TTC549 (cell line): ENCODE measurements at regions not wholly inside any gene's neighbourhood (a gene's known extent, or its start where the extent isn't known, plus 50 kb on each side); places are given as distances from the start of the nearest gene placed in this dataset.
"Not testable (repeated sequence)": the region's sequence is repeated elsewhere in the genome, so short reads cannot be mapped to it uniquely, and the experiment has no call there.

Experiments used
- FAIRE-seq: peaks from 2 replicates; lab custom pipeline; 2012; peaks lifted over from hg19 to GRCh38; lab: Jason Lieb, UNC

- FAIRE-seq, result no peak
These were observed 881.1 kb upstream of the AUTS2 start for GRCh38 chr7:68717176-68717575.

GRCh38 chr7:68718097-68718551 is 880.2 kb upstream of the AUTS2 start:
- FAIRE-seq, result no peak

- no peak for FAIRE-seq
These were observed 877.6 kb upstream of the AUTS2 start for GRCh38 chr7:68720697-68721096.

GRCh38 chr7:68722044-68722443 is 876.2 kb upstream of the AUTS2 start:
- no peak for FAIRE-seq

GRCh38 chr7:68724965-68725364 is 873.3 kb upstream of the AUTS2 start:
- FAIRE-seq, result no peak

GRCh38 chr7:68725843-68726785 is 872.2 kb upstream of the AUTS2 start:
- no peak for FAIRE-seq

- FAIRE-seq, result not testable (repeated sequence)
These were observed 869.6 kb upstream of the AUTS2 start for GRCh38 chr7:68728720-68729119.

GRCh38 chr7:68729371-68729770 is 868.9 kb upstream of the AUTS2 start:
- no peak for FAIRE-seq

GRCh38 chr7:68730194-68730593 is 868.1 kb upstream of the AUTS2 start:
- FAIRE-seq, result no peak

- no peak for FAIRE-seq
These were observed 867.3 kb upstream of the AUTS2 start for GRCh38 chr7:68730964-68731363.

GRCh38 chr7:68733219-68734153 is 864.8 kb upstream of the AUTS2 start:
- FAIRE-seq, result no peak

GRCh38 chr7:68734431-68734830 is 863.8 kb upstream of the AUTS2 start:
- no peak for FAIRE-seq

GRCh38 chr7:68739306-68739705 is 859.0 kb upstream of the AUTS2 start:
- no peak for FAIRE-seq

- no peak for FAIRE-seq
These were observed 854.2 kb upstream of the AUTS2 start for GRCh38 chr7:68744036-68744435.

GRCh38 chr7:68748934-68749900 is 849.1 kb upstream of the AUTS2 start:
- no peak for FAIRE-seq

- FAIRE-seq, result no peak
These were observed 845.6 kb upstream of the AUTS2 start for GRCh38 chr7:68752485-68753178.

- FAIRE-seq, result no peak
These were observed 843.9 kb upstream of the AUTS2 start for GRCh38 chr7:68754414-68754813.

GRCh38 chr7:68756986-68757495 is 841.2 kb upstream of the AUTS2 start:
- FAIRE-seq, result no peak

- FAIRE-seq, result no peak
These were observed 837.7 kb upstream of the AUTS2 start for GRCh38 chr7:68760556-68760955.

- FAIRE-seq, result no peak
These were observed 830.8 kb upstream of the AUTS2 start for GRCh38 chr7:68767462-68767861.

GRCh38 chr7:68770649-68771048 is 827.6 kb upstream of the AUTS2 start:
- FAIRE-seq, result no peak
